ENCODE measurements at regions not wholly inside any gene's neighbourhood (a gene's known extent, or its start where the extent isn't known, plus 50 kb on each side); places are given as distances from the start of the nearest gene placed in this dataset.

GRCh38 chr1:223008808-223009207 lies 134.2 kb downstream of the TLR5 start:
- TF ChIP-seq CTCF (conservative IDR thresholded peaks at IDR 0.05): no peak
- no peak for TF ChIP-seq ZFX (IDR thresholded peaks at IDR 0.05)
